ENCODE measurements at regions not wholly inside any gene's neighbourhood (a gene's known extent, or its start where the extent isn't known, plus 50 kb on each side); places are given as distances from the start of the nearest gene placed in this dataset.
"Not testable (repeated sequence)": the region's sequence is repeated elsewhere in the genome, so short reads cannot be mapped to it uniquely, and the experiment has no call there.

- WGBS, 2 donors = 9 to 29% methylated on average over 1 of the region's 1 CpG
- H3K4me3 ChIP-seq (ENCODE audit: low read depth, poor library complexity, severe bottlenecking); intact Hi-C loops (cut with DNase I; ENCODE audit: low total_unique reads): not testable (repeated sequence)
- DNase-seq (ENCODE audit: low spot score in 2 of 2) = peak in 1 of 2 donors; percentile 82
Measured at GRCh38 chr2:87415586-87416265, 332.2 kb upstream of the PLGLB2 start.

- intact Hi-C loops (cut with DNase I; ENCODE audit: low total_unique reads); DNase-seq (ENCODE audit: low spot score in 2 of 2); H3K4me3 ChIP-seq (ENCODE audit: low read depth, poor library complexity, severe bottlenecking): not testable (repeated sequence)
- WGBS, 2 donors = 44 to 48% methylated on average over 1 of the region's 1 CpG
Measured at GRCh38 chr2:87416266-87416592, 331.7 kb upstream of the PLGLB2 start.

GRCh38 chr2:87417147-87417546 lies 330.7 kb upstream of the PLGLB2 start:
- DNase-seq (ENCODE audit: low spot score in 2 of 2); H3K4me3 ChIP-seq (ENCODE audit: low read depth, poor library complexity, severe bottlenecking); intact Hi-C loops (cut with DNase I; ENCODE audit: low total_unique reads): not testable (repeated sequence)
- 50% methylated on average over 2 of the region's 6 CpGs; no CpG with 5 or more reads in 1 of the 2 donors for WGBS, 2 donors

GRCh38 chr2:87417742-87418567 lies 329.9 kb upstream of the PLGLB2 start:
- WGBS, 2 donors = 100% methylated on average over 1 of the region's 3 CpGs; no CpG with 5 or more reads in 1 of the 2 donors
- DNase-seq (ENCODE audit: low spot score in 2 of 2); intact Hi-C loops (cut with DNase I; ENCODE audit: low total_unique reads); H3K4me3 ChIP-seq (ENCODE audit: low read depth, poor library complexity, severe bottlenecking): not testable (repeated sequence)

GRCh38 chr2:87418823-87419822 lies 328.8 kb upstream of the PLGLB2 start:
- H3K4me3 ChIP-seq (ENCODE audit: low read depth, poor library complexity, severe bottlenecking); intact Hi-C loops (cut with DNase I; ENCODE audit: low total_unique reads): not testable (repeated sequence)
- DNase-seq (ENCODE audit: low spot score in 2 of 2) = peak in 1 of 2 donors; percentile 89
- 59 to 64% methylated on average over 5 to 6 of the region's 9 CpGs for WGBS, 2 donors

GRCh38 chr2:87419980-87420379 lies 327.9 kb upstream of the PLGLB2 start:
- intact Hi-C loops (cut with DNase I; ENCODE audit: low total_unique reads); H3K4me3 ChIP-seq (ENCODE audit: low read depth, poor library complexity, severe bottlenecking); DNase-seq (ENCODE audit: low spot score in 2 of 2): not testable (repeated sequence)
- WGBS, 2 donors = no CpG with 5 or more reads among the region's 5 CpGs

- intact Hi-C loops (cut with DNase I; ENCODE audit: low total_unique reads); DNase-seq (ENCODE audit: low spot score in 2 of 2); H3K4me3 ChIP-seq (ENCODE audit: low read depth, poor library complexity, severe bottlenecking): not testable (repeated sequence)
- WGBS, 2 donors = no CpG with 5 or more reads among the region's 4 CpGs
Measured at GRCh38 chr2:87420954-87421353, 326.9 kb upstream of the PLGLB2 start.

GRCh38 chr2:87423796-87424762 lies 323.8 kb upstream of the PLGLB2 start:
- 53 to 74% methylated on average over 4 to 5 of the region's 7 CpGs for WGBS, 2 donors
- H3K4me3 ChIP-seq (ENCODE audit: low read depth, poor library complexity, severe bottlenecking); intact Hi-C loops (cut with DNase I; ENCODE audit: low total_unique reads): not testable (repeated sequence)
- DNase-seq (ENCODE audit: low spot score in 2 of 2) = peak in 1 of 2 donors; percentile 88

GRCh38 chr2:87424763-87425154 lies 323.1 kb upstream of the PLGLB2 start:
- H3K4me3 ChIP-seq (ENCODE audit: low read depth, poor library complexity, severe bottlenecking); intact Hi-C loops (cut with DNase I; ENCODE audit: low total_unique reads); DNase-seq (ENCODE audit: low spot score in 2 of 2): not testable (repeated sequence)
- WGBS, 2 donors = no CpG with 5 or more reads among the region's 1 CpG

GRCh38 chr2:87425191-87425590 lies 322.7 kb upstream of the PLGLB2 start:
- peak in 1 of 2 donors; percentile 86 for DNase-seq (ENCODE audit: low spot score in 2 of 2)
- 17% methylated on average over 1 of the region's 3 CpGs; no CpG with 5 or more reads in 1 of the 2 donors for WGBS, 2 donors

GRCh38 chr2:87425717-87426116 lies 322.2 kb upstream of the PLGLB2 start:
- DNase-seq (ENCODE audit: low spot score in 2 of 2); H3K4me3 ChIP-seq (ENCODE audit: low read depth, poor library complexity, severe bottlenecking): not testable (repeated sequence)
- 82% methylated on average over 2 of the region's 3 CpGs; no CpG with 5 or more reads in 1 of the 2 donors for WGBS, 2 donors

More at GRCh38 chr2:87425191-87425590, 322.7 kb upstream of the PLGLB2 start:
- H3K4me3 ChIP-seq (ENCODE audit: low read depth, poor library complexity, severe bottlenecking); intact Hi-C loops (cut with DNase I; ENCODE audit: low total_unique reads): not testable (repeated sequence)

GRCh38 chr2:87428452-87429130 lies 319.3 kb upstream of the PLGLB2 start:
- intact Hi-C loops (cut with DNase I; ENCODE audit: low total_unique reads); H3K4me3 ChIP-seq (ENCODE audit: low read depth, poor library complexity, severe bottlenecking); DNase-seq (ENCODE audit: low spot score in 2 of 2): not testable (repeated sequence)
- WGBS, 2 donors = no CpG with 5 or more reads among the region's 2 CpGs

More at GRCh38 chr2:87425717-87426116, 322.2 kb upstream of the PLGLB2 start:
- intact Hi-C loops (cut with DNase I; ENCODE audit: low total_unique reads) = not testable (repeated sequence)

Measured in lower leg skin (tissue), 3 donors.